ENCODE measurements at regions not wholly inside any gene's neighbourhood (a gene's known extent, or its start where the extent isn't known, plus 50 kb on each side); places are given as distances from the start of the nearest gene placed in this dataset.

- DNase-seq (ENCODE audit: low read depth) = no peak
- no peaks in the 10 kb centered on the region for H3K36me3 ChIP-seq (ENCODE audit: control insufficient read depth, insufficient read depth, low read length)
- TF ChIP-seq CTCF (IDR thresholded peaks at IDR 0.05; ENCODE audit: insufficient read depth, low read length, poor library complexity, severe bottlenecking) = no peak
- H3K27me3 ChIP-seq (ENCODE audit: control insufficient read depth, insufficient read depth, low read length) = no peaks in the 10 kb centered on the region
- H3K4me3 ChIP-seq (ENCODE audit: low read depth, low read length) = no peak overlapping the region
These were observed 154.7 kb upstream of the TNP1 start for GRCh38 chr2:217014328-217015105.

- Histone ChIP-seq H3K27me3 (ENCODE audit: control insufficient read depth, insufficient read depth, low read length) (no peaks in the 10 kb centered on the region), H3K4me3 (ENCODE audit: low read depth, low read length) (no peak overlapping the region), H3K36me3 (ENCODE audit: control insufficient read depth, insufficient read depth, low read length) (no peaks in the 10 kb centered on the region)
- no peak for TF ChIP-seq CTCF (IDR thresholded peaks at IDR 0.05; ENCODE audit: insufficient read depth, low read length, poor library complexity, severe bottlenecking)
- no peak for DNase-seq (ENCODE audit: low read depth)
These were observed 154.1 kb upstream of the TNP1 start for GRCh38 chr2:217013926-217014325.

GRCh38 chr2:217011576-217011975 lies 151.7 kb upstream of the TNP1 start:
- H3K4me3 ChIP-seq (ENCODE audit: low read depth, low read length) = no peak overlapping the region
- H3K36me3 ChIP-seq (ENCODE audit: control insufficient read depth, insufficient read depth, low read length) = no peaks in the 10 kb centered on the region
- DNase-seq (ENCODE audit: low read depth) = no peak
- H3K27me3 ChIP-seq (ENCODE audit: control insufficient read depth, insufficient read depth, low read length) = no peaks in the 10 kb centered on the region
- no peak for TF ChIP-seq CTCF (IDR thresholded peaks at IDR 0.05; ENCODE audit: insufficient read depth, low read length, poor library complexity, severe bottlenecking)

- no peak for TF ChIP-seq CTCF (IDR thresholded peaks at IDR 0.05; ENCODE audit: insufficient read depth, low read length, poor library complexity, severe bottlenecking)
- no peaks in the 10 kb centered on the region for H3K27me3 ChIP-seq (ENCODE audit: control insufficient read depth, insufficient read depth, low read length)
These were observed 150.3 kb upstream of the TNP1 start for GRCh38 chr2:217010173-217010572.

GRCh38 chr2:217008794-217009193 lies 148.9 kb upstream of the TNP1 start:
- Histone ChIP-seq H3K36me3 (ENCODE audit: control insufficient read depth, insufficient read depth, low read length) (no peaks in the 10 kb centered on the region), H3K27me3 (ENCODE audit: control insufficient read depth, insufficient read depth, low read length) (no peaks in the 10 kb centered on the region), H3K4me3 (ENCODE audit: low read depth, low read length) (no peak overlapping the region)
- DNase-seq (ENCODE audit: low read depth) = no peak
- TF ChIP-seq CTCF (IDR thresholded peaks at IDR 0.05; ENCODE audit: insufficient read depth, low read length, poor library complexity, severe bottlenecking) = no peak

More at GRCh38 chr2:217010173-217010572, 150.3 kb upstream of the TNP1 start:
- H3K4me3 ChIP-seq (ENCODE audit: low read depth, low read length) = no peak overlapping the region
- H3K36me3 ChIP-seq (ENCODE audit: control insufficient read depth, insufficient read depth, low read length) = no peaks in the 10 kb centered on the region
- no peak for DNase-seq (ENCODE audit: low read depth)

- no peak overlapping the region for H3K4me3 ChIP-seq (ENCODE audit: low read depth, low read length)
- no peak for DNase-seq (ENCODE audit: low read depth)
- no peak for TF ChIP-seq CTCF (IDR thresholded peaks at IDR 0.05; ENCODE audit: insufficient read depth, low read length, poor library complexity, severe bottlenecking)
- H3K27me3 ChIP-seq (ENCODE audit: control insufficient read depth, insufficient read depth, low read length) = no peaks in the 10 kb centered on the region
- no peaks in the 10 kb centered on the region for H3K36me3 ChIP-seq (ENCODE audit: control insufficient read depth, insufficient read depth, low read length)
These were observed 146.4 kb upstream of the TNP1 start for GRCh38 chr2:217006217-217006616.
